ENCODE measurements at regions not wholly inside any gene's neighbourhood (a gene's known extent, or its start where the extent isn't known, plus 50 kb on each side); places are given as distances from the start of the nearest gene placed in this dataset.

GRCh38 chr2:2757764-2758163 is 426.7 kb upstream of the MYT1L start:
- no peak for DNase-seq

DNA sequence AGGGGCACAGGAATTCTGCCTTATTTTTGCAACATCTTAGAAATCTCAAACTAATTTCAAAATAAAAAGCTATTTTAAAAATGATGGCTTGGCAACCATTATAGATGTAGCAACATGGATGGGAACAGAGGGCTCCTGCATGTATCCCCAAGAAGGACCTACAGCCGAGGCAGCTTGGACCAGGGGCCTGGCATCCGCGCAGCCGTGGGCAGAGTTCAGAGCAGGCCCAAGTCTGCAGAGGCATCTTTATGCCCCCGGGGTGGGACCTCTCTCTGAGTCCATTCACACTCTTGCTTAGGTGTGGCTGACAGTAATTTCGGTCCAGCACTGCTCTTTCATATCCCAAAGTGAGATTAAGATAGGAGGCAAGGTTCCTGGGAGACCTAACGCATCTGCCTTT is 425.8 kb upstream of the MYT1L start:
- no peak for DNase-seq

DNA sequence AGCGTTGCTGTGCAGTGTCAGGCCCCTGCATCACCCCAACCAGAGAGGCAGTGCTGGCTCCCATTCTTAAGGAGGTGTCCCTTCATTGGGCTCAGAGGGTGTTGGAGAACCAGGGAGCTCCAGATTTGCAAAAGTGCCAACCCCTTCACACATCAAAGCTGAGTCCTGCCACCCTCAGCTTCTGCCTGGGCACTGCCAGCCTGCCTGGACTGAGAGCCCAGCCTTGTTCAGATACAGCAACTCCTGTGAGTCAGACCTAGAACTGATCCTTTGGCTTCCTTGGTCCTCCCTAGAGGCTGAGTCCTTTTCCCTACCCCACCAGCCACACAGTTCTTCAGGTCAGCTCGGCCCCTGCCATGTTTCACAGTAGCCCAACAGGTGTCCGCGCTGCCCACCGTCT is 424.9 kb upstream of the MYT1L start:
- DNase-seq = no peak

DNA sequence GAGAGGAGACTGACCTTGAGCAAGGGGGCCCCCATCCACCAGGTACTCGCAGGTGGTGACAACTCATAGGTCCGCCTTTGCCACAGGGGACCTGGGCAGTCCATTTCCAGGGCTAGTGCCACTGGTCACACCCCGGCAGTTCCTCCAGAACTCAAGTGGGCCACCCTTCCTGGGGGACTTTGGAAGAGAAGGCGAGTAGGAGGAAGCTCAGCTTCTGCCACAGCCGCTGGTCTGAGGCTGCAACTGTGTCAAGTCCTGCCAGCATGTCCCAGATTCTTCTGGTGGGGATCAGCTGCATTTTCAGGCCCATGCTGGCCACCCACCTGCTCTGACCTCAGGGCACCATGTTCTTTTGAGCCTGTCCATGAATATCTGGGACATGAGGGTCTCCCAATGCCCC is 423.9 kb upstream of the MYT1L start:
- DNase-seq = no peak

DNA sequence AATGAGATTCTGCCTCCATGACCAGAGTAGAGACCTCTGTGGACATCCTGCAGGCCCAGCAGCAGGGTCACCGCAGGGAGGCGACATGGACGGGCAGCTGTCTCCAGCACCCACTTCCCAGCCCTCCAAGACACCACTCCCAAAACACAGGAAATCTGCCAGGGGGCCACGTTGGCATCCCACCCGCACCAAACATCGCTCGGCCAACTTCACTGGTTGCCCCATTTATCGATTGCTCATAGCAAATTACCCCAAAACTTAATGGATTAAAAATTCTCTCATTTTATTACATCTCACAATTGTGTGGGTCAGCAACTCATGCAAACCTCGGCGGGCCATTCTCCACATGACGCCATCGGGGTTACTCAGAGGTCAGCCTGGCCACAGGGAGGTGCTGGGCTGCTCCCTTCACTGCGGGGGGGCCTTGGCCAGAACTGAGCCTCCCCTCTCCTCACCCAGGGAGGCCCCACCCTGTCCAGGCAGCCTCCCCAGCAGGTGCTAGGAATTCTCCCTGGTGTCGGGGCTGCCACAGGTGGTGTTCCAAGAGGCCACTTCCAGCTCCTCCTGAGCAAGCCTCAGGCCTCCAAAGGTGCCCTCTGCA is 420.7 kb upstream of the MYT1L start:
- DNase-seq = no peak

- DNase-seq = no peak
Observed at GRCh38 chr2:2750867-2751714, 420.0 kb upstream of the MYT1L start.

GRCh38 chr2:2749206-2749598 is 418.1 kb upstream of the MYT1L start:
- DNase-seq = no peak

DNA sequence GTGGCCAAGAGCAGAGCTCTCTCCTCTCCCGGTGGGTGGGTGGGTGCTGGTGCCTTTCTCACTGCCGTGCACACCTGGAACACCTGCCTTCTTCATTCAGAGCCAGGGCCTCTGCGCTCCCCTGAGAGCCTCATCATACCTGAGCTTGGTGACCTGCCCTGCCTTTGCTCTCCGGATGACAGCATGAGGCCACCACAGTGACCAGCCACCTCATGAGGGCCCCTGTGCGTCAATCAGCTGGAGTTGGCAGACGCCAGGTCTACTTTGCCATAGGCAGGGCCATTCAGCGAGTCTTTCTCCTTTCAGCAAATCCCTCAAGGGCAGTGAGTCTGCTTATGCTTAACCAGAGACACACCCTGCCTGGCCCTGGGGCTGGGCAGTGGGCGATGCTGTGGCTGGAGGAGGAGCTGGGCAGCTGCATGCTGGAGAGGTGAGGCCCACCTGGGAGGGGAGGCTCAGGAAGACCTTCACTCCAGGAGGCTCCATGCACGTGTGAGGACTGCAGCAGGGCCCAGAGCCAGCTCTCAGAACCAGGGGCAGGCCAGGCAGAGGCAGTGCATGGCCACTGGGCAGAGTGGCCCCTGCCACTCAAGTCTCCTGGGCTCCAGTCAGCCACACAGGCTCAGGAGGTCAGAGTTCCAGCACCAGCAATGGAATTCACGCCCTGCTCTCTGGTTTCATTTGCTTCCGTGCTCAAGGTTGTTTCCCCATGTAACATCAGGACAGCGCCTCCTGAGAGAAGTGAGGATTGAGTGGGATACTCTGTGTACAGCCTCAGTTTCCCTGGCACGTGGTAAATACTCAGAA is 417.5 kb upstream of the MYT1L start:
- no peak for DNase-seq

DNA sequence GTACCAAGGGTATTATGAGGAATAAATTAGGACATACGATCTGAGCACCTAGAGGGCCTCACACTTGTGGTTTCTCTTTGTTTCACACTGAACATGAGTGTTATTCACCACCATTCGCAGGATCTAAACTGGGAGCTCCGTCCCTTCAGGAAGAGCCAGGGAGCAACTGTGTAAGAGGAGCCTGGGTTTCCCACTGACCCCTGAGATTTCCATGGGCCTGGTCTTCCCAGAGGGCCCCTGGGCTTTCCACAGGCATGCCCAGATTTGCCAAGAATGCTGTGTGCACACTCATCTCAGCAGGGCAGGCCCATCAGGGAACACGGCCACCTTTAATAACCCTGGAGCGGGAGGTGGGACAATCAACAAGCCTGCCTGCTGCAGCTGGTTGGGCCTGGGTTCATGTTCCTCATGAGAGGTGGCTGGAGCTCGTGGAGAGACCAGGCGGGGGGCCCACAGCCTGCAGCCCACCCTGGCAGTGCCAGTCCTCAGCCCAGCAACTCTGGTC is 416.8 kb upstream of the MYT1L start:
- DNase-seq = peak in 1 of 3 experiments; percentile 91

DNA sequence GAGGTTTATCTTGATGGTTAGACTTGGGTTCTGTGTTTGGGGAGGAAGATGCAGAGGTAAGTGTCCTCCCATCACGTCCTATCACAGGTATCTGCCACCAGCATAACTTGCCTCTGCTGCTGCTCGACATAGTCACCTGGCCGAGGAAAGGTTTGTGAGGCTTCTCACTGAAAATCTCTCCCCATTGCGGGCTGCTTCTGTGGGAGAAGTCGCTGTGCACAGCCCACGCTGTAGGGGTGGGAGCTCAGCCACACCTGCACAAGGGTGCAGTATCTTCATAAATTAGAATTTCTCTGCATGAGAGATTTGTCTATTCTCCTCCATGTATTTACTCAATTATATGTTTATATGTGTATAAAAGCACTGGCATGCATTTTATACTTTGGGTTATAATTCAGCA is 415.7 kb upstream of the MYT1L start:
- DNase-seq = no peak

GRCh38 chr2:2744958-2745715 is 414.1 kb upstream of the MYT1L start:
- DNase-seq = no peak

DNA sequence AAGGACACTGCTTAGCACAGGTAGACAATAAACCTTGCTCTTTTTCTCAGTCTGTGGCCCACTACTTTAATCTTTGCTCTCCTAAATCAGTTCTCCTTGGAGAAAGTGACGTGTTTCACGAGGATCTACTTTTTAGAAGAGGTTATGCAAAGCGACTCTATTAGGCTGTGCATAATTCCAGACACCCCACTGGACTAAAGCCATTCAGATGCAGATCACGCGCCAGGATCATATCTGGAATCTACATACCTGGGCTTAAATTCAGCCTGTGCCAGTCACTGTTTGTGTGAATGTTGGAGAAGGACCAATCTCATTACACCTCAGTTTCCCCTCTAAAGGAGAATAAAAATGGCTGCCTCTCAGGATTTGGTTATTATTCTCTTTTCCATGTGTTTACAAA is 413.0 kb upstream of the MYT1L start:
- no peak for DNase-seq

GRCh38 chr2:2743164-2743571 is 412.1 kb upstream of the MYT1L start:
- peak in 1 of 3 experiments; percentile 36 for DNase-seq

DNA sequence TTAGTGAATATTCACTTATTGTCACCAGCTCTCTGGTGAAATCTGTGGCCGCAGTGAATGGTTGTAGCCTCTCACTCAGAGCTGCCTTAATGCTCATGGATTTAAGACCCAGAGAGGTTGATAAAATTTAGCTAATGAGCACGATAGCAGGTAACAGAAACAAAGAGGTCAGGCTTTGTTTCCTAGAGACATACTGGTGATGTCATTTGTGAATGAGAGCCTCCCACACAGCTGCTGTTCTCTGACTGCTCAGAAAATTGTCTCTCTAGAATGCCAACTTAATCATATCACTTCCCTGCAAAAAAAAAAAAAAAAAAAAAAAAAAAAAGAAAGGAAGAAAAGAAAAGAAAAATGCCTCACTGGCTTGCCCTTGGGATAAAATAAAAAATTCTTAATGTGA is 411.7 kb upstream of the MYT1L start:
- DNase-seq = peak in 1 of 3 experiments; percentile 32

GRCh38 chr2:2740238-2740775 is 409.2 kb upstream of the MYT1L start:
- DNase-seq = no peak

DNA sequence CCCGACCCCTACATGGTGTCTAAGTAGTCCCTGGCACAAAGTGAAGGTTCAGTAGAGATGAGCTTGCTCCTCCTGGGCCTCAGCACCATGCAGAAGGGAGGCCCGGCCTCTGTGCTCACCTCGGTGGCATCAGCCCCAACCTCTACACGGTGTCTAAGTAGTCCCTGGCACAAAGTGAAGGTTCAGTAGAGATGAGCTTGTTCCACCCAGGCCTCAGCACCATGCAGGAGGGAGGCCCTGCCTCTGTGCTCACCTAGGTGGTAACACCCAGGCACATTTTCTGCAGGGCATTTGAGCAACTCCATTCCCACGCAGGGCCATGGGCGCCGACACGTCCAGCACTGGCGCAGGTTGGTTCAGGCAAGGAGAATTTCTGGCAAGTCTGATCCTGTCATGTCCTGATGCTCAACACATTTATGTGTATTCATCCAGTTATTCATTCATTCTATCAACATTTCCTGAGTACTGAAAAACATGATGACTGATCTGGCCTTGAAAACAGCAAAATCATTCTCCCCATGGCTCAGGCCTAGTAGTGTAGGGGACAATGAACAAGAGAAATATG is 408.2 kb upstream of the MYT1L start:
- no peak for DNase-seq

GRCh38 chr2:2738684-2739083 is 407.6 kb upstream of the MYT1L start:
- DNase-seq = no peak

DNA sequence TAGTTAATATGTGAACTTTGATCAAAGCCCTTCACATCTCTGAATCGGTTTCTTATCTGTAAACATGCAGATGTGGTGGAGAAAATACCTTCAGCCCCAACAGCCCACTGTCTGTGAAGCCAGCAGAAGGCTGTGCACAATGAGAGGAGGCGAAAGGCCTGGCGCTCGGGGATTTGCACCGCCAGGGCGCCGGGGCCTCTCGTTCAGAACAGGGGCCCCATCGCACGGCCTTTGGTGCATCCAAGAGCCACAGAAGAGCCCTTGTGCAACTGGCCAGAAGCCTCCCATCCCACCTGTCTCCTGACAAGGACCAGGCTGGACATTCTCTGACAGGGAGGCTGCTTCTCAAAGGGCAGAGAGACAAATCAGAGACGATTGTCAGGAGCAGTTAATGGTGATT is 407.2 kb upstream of the MYT1L start:
- DNase-seq = no peak

DNA sequence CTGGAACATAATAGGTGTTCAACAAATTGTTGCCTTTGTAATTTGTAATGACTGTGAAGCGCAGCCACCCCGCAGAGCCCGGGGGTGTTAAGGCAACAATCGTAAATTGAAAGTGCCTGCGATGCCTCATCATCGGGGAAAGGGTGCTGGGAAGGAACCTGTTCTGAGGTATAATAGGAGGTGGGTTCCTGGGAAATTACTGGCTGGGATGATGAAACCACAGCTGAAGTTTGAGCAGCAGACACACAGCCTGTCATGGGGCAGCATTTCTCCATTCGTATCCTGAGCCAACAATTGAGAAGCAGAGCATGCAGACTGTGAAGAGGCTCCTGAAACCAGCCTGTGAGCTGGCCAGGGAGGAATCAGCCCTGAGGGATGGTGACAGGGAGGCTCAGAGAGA is 404.0 kb upstream of the MYT1L start:
- peak in 1 of 3 experiments; percentile 35 for DNase-seq

DNA sequence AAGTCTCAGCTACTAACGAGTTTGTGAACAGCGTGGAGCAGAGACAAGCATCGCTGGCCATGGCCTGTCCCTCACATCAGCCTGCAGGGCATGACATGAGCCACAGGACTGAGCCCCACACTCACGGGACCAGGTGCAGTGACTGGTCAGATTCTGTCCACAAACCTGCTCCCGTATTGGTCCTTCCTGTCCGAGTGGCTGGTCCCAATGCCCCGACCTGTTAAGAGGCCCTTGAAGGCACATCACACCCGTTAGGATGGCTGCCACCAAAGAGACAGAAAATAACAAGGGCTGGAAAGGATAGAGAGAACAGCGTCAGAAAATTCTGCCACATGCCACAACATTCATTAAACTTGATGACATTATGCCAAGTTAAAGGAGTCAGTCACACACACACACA is 403.2 kb upstream of the MYT1L start:
- DNase-seq = no peak

- no peak for DNase-seq
Observed at GRCh38 chr2:2733818-2734217, 402.7 kb upstream of the MYT1L start.

All from NCI-H1417 (cell line).